GM12878 (cell line): ENCODE measurements at regions not wholly inside any gene's neighbourhood (a gene's known extent, or its start where the extent isn't known, plus 50 kb on each side); places are given as distances from the start of the nearest gene placed in this dataset.

Source experiments
- CEBPB ChIP-seq, 2 experiments: fragments of 150-350 bp in 1 of 2; IDR thresholded peaks; 2 replicates each; pipeline ENCODE4 v1.6.1; 2012 to 2014; ENCODE audit warnings: low read depth in 2 of 2, low read length in 2 of 2, borderline replicate concordance in 1 of 2, inconsistent platforms in 1 of 2
- CHD2 ChIP-seq: IDR thresholded peaks from 2 replicates; pipeline ENCODE4 v1.6.1; 2011; ENCODE audit warnings: low read depth, low read length, improper control_type of control experiment, borderline replicate concordance
- CREB1 ChIP-seq: IDR thresholded peaks from 2 replicates; pipeline ENCODE4 v1.6.1; 2012; ENCODE audit warnings: low read depth, mild to moderate bottlenecking, inconsistent platforms
- EZH2 ChIP-seq: IDR thresholded peaks from 2 replicates; pipeline ENCODE4 v1.6.1; 2012; ENCODE audit warnings: low read depth, mild to moderate bottlenecking, control low read depth, inconsistent platforms, low read length, borderline replicate concordance; ENCODE audit not compliant: control insufficient read depth
- JUND ChIP-seq: IDR thresholded peaks from 2 replicates; pipeline ENCODE4 v1.6.1; 2012; ENCODE audit warnings: low read depth, mild to moderate bottlenecking, low read length, improper control_type of control experiment, moderate library complexity
- NBN ChIP-seq: fragments of 450-650 bp; IDR thresholded peaks from 2 replicates; pipeline ENCODE4 v1.6.1; 2016
- POLR2A ChIP-seq: IDR thresholded peaks from 2 replicates; pipeline ENCODE4 v1.6.1; 2011; ENCODE audit warnings: low read depth, mild to moderate bottlenecking, low read length
- SIN3A ChIP-seq: IDR thresholded peaks from 2 replicates; pipeline ENCODE4 v1.6.1; 2012; ENCODE audit warnings: low read depth, low read length, improper control_type of control experiment
- SMARCA5 ChIP-seq: fragments of 450-650 bp; IDR thresholded peaks from 2 replicates; pipeline ENCODE4 v1.6.1; 2017; ENCODE audit warnings: mild to moderate bottlenecking
- TCF12 ChIP-seq: IDR thresholded peaks from 2 replicates; pipeline ENCODE4 v1.6.1; 2011; ENCODE audit warnings: low read depth, mild to moderate bottlenecking, low read length
- TF ChIP-seq, protein P1 (sequence below): fragments of 450-650 bp; IDR thresholded peaks from 2 replicates; pipeline ENCODE4 v1.6.1; 2017; ENCODE audit warnings: mild to moderate bottlenecking
- TF ChIP-seq, protein P2 (sequence below): IDR thresholded peaks from 2 replicates; pipeline ENCODE4 v1.6.1; 2011; ENCODE audit warnings: low read depth, low read length, improper control_type of control experiment, borderline replicate concordance
- TF ChIP-seq, protein P3 (sequence below), 3 experiments: IDR thresholded peaks in 2 of 3; conservative IDR thresholded peaks in 1 of 3; 2 replicates each; pipeline ENCODE4 v1.5.1; 2011; ENCODE audit warnings: low read depth in 3 of 3, low read length in 3 of 3, mild to moderate bottlenecking in 3 of 3, control low read depth in 2 of 3, moderate library complexity in 2 of 3, inconsistent platforms in 1 of 3, mixed read lengths in 1 of 3; ENCODE audit not compliant: control insufficient read depth in 2 of 3, insufficient read depth in 1 of 3; ENCODE audit errors: extremely low read depth in 1 of 3

DNA sequence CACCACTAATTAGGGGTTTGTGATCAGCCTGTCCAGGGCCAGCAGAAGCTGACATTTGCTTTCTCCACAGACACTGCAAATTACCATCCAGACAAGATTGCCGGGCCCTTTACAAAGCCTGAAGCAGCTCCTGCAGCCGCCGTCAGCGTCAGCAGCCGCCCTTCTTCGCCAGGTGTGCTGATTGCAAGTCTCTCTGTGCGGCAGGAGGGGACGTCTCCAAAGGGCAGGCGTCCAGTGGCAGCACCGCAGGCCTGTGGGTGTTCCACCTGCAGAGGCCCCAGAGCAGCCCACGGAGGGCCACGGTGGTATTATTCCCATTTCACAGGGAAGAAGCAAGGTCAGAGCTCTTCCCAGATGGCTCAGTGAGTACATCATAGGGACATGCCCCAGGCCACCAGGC, 108.0 kb upstream of the PPP1R26 start:
- no peak for TF ChIP-seq POLR2A
- no peak for TF ChIP-seq TCF12
- TF ChIP-seq EZH2 = no peak
- TF ChIP-seq, protein P1, sequence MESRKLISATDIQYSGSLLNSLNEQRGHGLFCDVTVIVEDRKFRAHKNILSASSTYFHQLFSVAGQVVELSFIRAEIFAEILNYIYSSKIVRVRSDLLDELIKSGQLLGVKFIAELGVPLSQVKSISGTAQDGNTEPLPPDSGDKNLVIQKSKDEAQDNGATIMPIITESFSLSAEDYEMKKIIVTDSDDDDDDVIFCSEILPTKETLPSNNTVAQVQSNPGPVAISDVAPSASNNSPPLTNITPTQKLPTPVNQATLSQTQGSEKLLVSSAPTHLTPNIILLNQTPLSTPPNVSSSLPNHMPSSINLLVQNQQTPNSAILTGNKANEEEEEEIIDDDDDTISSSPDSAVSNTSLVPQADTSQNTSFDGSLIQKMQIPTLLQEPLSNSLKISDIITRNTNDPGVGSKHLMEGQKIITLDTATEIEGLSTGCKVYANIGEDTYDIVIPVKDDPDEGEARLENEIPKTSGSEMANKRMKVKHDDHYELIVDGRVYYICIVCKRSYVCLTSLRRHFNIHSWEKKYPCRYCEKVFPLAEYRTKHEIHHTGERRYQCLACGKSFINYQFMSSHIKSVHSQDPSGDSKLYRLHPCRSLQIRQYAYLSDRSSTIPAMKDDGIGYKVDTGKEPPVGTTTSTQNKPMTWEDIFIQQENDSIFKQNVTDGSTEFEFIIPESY = no peak
- TF ChIP-seq, protein P2, sequence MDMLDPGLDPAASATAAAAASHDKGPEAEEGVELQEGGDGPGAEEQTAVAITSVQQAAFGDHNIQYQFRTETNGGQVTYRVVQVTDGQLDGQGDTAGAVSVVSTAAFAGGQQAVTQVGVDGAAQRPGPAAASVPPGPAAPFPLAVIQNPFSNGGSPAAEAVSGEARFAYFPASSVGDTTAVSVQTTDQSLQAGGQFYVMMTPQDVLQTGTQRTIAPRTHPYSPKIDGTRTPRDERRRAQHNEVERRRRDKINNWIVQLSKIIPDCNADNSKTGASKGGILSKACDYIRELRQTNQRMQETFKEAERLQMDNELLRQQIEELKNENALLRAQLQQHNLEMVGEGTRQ = no peak
- TF ChIP-seq CEBPB (IDR thresholded peaks at IDR 0.05; ENCODE audit: borderline replicate concordance in 1 of 2, low read depth in 2 of 2, low read length in 2 of 2) = no peak
- TF ChIP-seq CREB1 = no peak
- TF ChIP-seq NBN = no peak
- TF ChIP-seq CHD2 = no peak
- no peak for TF ChIP-seq JUND
- TF ChIP-seq SIN3A = no peak
- TF ChIP-seq, protein P3, sequence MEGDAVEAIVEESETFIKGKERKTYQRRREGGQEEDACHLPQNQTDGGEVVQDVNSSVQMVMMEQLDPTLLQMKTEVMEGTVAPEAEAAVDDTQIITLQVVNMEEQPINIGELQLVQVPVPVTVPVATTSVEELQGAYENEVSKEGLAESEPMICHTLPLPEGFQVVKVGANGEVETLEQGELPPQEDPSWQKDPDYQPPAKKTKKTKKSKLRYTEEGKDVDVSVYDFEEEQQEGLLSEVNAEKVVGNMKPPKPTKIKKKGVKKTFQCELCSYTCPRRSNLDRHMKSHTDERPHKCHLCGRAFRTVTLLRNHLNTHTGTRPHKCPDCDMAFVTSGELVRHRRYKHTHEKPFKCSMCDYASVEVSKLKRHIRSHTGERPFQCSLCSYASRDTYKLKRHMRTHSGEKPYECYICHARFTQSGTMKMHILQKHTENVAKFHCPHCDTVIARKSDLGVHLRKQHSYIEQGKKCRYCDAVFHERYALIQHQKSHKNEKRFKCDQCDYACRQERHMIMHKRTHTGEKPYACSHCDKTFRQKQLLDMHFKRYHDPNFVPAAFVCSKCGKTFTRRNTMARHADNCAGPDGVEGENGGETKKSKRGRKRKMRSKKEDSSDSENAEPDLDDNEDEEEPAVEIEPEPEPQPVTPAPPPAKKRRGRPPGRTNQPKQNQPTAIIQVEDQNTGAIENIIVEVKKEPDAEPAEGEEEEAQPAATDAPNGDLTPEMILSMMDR (IDR thresholded peaks at IDR 0.05 in 2 of 3, conservative IDR thresholded peaks at IDR 0.05 in 1 of 3; ENCODE audit: control insufficient read depth in 2 of 3, extremely low read depth in 1 of 3, insufficient read depth in 1 of 3, low read depth in 3 of 3, low read length in 3 of 3) = no peak
- TF ChIP-seq SMARCA5 = no peak
